T-helper 1 cell treated with Interleukin-12 subunit alpha and Interleukin-12 subunit beta and Interleukin-4 antibody, amounts not matched to agents 30 ng/mL and 1 ng/mL, for 36 hours (primary cell): ENCODE measurements at regions not wholly inside any gene's neighbourhood (a gene's known extent, or its start where the extent isn't known, plus 50 kb on each side); places are given as distances from the start of the nearest gene placed in this dataset.

Experiments
- intact Hi-C: fragments of 100-400 bp; cut with micrococcal nuclease; formaldehyde crosslinking; loops from one replicate; pipeline ENCODE4 v1.15.1; 2024

DNA sequence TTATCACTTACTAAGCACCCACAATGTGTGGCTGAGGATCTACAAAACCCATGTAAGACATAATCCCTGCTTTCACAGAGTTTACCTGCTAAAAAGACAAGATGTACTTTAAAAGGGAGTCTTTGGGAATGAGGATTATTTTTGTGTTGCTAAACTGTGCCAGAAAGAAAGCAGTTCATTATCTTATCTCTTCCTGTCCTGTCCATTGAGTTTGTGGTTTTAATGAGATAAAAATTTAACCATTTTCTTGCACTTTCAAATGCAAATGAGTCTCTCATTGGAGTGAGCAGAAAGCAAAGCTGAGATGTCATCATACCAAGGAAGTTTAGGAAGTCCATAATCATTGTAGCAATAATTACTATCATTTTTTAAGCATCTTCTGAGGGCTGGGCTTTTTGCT is 231.2 kb upstream of the ADAMTS9 start:
- intact Hi-C loops = no loop called here

DNA sequence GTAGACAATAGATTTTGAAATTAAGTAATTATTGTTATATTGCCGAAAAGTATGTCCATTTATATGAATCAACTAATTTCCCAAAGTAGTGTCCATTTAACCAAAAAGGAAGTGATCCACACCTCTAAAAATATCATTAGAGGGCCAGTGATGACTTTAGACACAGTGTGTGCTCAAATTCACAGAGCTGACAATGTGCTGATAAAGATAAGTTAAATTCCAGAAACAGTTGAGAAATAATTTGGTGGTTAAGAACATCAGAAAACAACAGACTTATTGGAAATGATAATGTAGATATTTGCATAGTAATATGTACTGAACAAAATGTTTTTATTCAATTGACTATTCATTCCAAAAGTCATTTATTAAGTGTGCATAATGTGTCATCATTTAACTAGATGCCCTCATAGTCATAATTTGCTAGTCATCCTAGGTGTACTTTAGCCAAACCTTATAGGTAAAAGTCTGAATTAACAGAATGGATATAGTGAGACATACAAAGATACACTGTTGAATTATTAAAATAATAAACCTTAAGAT is 230.2 kb upstream of the ADAMTS9 start:
- intact Hi-C loops = no loop called here

- intact Hi-C loops = no loop called here
Measured at GRCh38 chr3:64916937-64917336, 229.1 kb upstream of the ADAMTS9 start.

- intact Hi-C loops = no loop called here
Measured at GRCh38 chr3:64916192-64916798, 228.5 kb upstream of the ADAMTS9 start.

DNA sequence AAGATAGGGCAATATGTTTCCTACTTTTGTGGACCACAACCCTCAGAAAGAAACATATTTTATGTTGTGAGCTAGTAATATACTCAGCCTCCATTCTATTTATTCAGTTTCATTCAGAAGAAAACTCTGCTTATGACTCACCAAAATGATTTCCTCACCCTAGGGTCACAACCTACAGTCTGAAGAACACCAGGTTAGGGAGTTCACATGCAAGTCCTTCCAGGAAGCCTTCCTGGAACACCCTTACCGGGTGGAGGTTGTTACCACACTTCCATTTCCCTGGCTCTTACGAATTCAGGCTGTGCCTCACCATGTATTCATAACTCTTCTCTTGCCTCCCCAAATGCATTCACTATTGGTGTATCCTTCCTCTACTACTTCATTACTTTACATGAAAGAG is 228.0 kb upstream of the ADAMTS9 start:
- intact Hi-C loops = no loop called here

DNA sequence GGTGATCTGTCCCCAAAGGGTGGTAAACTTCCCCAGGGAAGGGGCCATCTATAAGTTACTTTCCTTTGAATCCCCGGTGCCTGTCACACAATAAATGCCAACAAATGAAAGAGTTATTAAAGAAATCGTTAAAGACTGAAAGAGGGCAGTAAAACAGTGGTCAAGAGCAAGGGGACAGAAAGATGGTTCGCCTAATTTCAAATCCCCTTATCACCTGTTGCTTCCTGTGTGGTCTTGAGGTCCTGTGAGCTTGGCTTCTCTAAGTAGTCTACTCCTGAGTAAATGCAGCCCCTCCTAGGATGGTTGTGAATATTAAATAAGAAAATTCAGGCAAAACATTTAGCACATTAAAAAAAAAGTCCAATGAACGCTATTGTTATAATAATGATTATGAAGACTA is 225.7 kb upstream of the ADAMTS9 start:
- intact Hi-C loops = no loop called here

- intact Hi-C loops = no loop called here
Measured at GRCh38 chr3:64911138-64911537, 223.3 kb upstream of the ADAMTS9 start.

- intact Hi-C loops = no loop called here
Measured at GRCh38 chr3:64909757-64910467, 222.1 kb upstream of the ADAMTS9 start.

DNA sequence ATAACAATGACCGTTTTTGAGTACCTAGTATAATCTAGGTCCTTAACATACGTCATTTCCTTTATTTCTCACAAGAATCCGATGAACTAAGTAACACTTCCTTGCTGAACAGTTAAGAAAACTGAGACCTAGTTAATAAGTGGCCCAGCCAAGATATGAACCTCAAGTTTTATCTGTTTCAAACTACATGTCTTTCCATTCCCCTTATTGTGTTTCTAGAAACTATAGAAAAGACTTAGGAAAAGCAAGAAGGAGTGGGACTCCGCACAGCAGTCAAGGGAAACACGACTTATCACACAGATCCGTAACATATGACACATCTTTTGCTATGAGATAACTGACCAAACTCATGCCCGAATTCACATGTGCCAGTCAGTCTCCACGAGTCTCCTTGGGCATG is 221.2 kb upstream of the ADAMTS9 start:
- intact Hi-C loops = no loop called here

DNA sequence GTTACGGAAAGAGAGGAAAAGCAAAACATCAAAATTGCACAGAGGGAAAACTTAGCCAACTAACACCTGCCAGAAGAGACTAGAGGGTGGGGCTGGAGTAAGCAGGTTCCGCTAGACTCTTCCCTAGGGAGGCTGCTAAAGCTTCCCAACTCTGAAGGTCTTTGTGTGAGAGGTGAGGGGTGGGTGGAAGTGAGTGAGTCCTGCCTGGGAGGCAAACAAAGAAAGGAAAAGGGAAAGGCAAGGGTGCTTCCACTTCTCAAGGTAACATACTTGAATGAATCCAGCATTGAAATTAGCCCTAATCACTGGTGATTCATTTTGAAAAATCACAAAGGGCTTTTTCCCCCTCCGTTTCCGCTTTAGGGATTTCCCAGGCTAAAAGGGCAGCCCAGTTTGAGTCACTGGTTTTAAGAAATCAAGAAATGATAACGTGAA is 220.5 kb upstream of the ADAMTS9 start:
- intact Hi-C loops = no loop called here

DNA sequence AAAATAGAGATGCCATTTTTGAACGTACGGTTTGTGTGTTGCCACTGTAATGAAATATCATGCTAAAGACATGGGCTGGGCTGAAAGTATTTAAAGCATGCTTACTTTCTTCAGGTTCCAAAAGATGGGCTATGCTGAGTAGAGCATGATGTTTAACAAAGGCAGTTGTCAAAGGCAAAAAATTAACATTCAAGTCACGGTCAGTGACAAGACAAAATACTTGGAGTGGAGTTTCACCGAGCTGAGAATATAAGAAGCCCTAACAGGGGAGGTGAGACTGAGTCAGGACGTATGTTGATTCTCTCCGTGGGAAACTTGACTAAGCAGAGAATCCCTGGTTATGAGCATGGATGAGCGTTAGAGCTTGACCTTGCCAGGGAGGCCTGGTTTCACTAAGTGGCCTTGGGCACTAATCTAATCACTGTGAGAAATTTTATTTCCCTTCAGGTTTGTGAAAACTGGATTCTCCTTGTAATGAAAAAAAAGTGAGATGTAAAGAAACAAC is 218.2 kb upstream of the ADAMTS9 start:
- intact Hi-C loops = no loop called here

DNA sequence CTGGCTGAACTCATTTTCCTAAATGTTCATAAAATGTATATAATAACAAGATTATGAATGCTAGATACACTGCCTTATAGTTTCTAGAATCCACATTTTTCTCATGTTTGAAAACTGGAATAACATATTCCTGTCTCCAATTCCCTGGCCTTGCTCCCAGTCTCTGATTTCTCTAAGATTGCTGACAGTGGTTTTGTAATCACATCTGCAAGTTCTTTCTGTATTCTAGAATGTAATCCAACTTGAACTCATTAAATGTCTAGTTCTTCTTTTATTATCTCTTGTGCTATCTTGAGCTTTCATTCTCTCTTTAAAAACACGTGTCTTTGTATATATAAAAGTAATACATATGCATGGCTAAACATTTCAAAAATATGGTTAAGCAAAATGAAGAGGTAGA is 215.2 kb upstream of the ADAMTS9 start:
- intact Hi-C loops = no loop called here

GRCh38 chr3:64901986-64902516 is 214.3 kb upstream of the ADAMTS9 start:
- intact Hi-C loops = no loop called here

DNA sequence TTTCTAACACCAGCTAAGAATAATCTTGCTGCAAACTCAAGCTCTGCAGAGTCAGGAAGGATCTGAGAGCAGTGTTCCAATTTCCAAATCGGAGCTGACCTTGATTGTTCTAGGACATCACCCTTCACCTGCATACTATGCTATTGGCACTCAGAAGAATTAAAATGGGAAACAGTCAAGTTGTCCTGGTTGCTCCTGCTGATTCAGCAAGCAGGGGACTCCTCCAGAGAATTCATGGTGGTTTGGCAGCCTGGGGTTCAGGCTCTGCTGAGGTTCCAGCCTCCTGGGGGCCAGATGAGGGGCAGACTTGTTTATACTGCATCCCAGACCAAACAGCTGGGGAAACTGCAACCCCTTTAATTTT is 213.7 kb upstream of the ADAMTS9 start:
- intact Hi-C loops = no loop called here

GRCh38 chr3:64900617-64901521 is 213.1 kb upstream of the ADAMTS9 start:
- intact Hi-C loops = no loop called here

GRCh38 chr3:64900156-64900555 is 212.4 kb upstream of the ADAMTS9 start:
- intact Hi-C loops = no loop called here

DNA sequence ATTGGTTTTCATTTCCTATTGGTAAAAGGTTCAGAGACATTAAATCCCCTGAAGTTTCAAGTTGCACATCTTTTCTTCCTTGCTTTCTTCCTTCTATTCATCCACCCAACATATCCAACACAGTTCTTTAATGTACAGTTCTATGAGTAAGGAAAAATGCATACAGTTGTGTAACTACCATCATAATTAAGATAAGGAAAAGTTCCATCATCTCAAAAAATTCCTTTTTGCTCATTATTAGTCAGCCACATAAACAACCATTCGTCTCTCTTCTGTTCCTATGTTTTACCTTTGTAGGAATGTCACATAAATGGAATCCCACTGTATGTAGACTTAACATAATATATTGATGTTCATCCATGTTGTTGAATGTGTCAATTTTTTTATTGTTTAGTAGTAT is 211.1 kb upstream of the ADAMTS9 start:
- intact Hi-C loops = no loop called here

DNA sequence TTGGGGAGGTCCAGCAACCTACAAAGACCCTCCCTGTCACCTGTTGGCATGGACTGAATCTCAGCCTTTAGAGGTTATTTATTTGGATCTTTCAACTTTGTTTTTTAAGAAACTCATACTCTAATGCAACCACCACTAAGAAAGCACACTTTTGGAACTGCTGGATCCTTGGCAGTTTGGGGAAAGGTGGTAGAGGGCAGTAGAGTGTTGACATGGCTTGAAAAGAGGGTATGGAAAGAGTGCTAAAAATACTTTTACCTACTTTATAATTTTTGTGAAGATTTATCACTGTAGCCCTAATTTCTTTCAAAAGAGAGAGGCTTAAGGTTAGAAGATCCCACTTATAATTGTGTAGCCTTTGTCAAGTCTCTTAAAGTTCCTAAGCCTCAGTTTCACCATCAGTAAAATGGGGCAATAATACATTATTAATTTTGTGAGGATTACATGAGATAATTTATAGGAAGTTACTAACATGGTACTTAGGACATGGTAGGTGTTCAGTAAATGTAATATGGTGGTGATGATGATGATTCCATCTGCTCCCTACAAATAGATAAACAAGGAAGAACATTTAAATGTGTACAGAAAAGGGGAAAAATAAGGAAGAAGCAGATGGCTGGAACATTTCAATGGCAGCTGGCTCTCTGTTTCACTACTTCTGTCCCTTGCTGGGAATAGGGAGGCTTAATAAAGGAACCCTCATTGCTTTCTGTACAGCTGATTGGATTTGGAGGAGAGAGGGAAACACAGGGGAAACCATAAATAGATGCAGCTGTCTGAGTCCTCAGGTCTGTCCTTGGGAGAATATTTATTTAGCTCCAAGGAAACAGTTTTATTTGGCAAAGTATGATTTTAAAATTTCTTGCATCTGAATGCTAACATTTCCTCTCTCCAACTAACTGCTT is 208.4 kb upstream of the ADAMTS9 start:
- intact Hi-C loops = no loop called here

GRCh38 chr3:64895106-64895990 is 207.5 kb upstream of the ADAMTS9 start:
- intact Hi-C loops = no loop called here

GRCh38 chr3:64894006-64894405 is 206.2 kb upstream of the ADAMTS9 start:
- intact Hi-C loops = no loop called here
